HG03039 (cell line): ENCODE measurements at regions not wholly inside any gene's neighbourhood (a gene's known extent, or its start where the extent isn't known, plus 50 kb on each side); places are given as distances from the start of the nearest gene placed in this dataset.

ENCODE experiments used
- ATAC-seq: cut with Tn5 transposase; IDR thresholded peaks from one replicate; pipeline ENCODE4 v1.9.1; 2021; ENCODE audit warnings: mild to moderate bottlenecking, moderate library complexity; ENCODE audit not compliant: unreplicated experiment

DNA sequence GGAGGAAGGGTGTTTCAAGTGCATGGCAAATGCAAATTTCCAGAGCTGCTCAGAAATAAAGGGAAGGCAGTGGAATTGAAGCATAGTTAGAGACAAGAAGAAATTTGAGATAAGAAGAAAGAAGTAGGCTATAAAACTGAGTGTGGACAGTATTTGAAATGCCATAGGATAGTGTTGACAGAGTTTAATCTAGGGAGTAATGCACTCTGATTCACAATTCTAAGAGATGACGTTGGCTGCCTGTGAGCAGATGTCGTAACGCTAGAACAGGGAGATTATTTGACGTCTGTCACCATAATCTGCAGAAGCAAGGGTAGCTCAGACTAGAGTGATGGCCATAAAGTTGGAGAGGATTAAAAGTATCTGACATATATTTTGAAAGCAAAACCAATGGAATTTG lies 389.9 kb upstream of the KIRREL3 start:
- ATAC-seq: no peak

DNA sequence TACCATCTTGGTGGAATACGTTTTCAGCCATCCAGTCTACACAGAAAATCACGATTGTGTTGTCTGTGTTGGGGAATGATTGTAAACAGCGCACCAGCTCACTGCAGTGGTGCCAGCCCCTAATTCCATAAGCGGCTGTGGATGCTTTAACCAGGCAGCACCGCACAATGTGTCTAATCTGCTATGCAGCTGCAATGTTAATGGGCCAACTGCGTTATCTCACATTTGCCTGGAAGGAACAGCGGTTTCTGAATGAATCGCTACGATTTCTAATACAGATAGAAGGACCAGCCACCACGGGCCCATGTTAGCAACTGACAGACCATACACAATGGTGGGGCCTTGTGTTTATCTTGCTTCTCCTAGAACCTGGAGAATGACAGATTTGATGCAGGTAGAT lies 384.5 kb upstream of the KIRREL3 start:
- ATAC-seq: no peak

DNA sequence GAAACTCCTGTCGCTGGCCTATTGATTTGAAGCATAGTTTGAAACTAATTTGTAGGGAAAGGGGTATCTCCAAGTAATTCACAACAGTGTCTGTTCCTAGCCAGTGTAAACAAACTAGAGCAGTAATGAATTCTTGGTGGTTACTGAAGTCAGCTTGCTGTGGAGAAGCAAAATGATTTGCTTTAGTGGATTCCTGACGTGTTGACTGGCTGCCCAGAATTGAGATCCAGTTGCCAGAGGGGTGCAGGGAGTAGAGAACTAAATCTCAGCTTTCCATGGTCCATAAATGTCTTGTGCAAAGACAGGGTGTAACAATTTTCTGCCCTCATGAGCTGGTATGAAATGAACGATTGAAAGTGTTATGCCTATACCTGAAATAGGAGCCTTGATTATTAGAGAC lies 382.5 kb upstream of the KIRREL3 start:
- no peak for ATAC-seq

DNA sequence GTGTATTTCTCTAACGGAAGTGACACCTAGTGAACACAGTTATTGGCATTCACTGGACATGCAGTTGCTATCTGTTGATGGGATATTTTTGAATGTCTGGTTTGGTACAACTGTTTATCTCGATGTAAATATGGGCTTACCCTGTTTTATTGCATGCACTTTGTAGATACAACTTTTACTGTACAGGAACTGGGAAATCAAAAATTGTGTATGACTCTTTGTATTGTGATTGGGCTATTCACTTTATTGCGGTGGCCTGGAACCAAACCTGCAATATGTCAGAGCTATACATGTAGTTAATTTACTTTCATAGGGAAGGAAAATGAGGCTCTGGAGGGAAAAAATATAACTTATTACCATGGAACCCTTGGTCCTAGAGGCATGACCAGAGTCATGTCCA lies 380.7 kb upstream of the KIRREL3 start:
- ATAC-seq: no peak

DNA sequence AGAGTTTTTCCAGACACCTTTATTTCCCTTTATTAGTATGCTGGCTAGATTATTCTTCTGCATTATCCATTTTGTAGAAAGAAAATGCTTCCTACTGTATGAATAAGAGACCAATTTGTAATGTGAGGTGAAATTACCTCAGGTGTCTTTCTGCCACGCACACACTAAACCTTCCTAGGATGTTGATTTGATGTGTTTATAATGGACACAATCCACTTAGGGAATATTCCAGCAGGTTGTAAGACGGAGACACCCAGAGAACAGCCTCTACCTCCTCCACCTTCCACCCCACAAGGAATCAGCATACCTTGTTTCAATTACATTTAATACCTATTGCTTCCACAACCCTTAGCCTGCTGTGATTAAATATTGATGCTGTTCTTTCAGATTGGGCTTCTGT lies 379.1 kb upstream of the KIRREL3 start:
- no peak for ATAC-seq

DNA sequence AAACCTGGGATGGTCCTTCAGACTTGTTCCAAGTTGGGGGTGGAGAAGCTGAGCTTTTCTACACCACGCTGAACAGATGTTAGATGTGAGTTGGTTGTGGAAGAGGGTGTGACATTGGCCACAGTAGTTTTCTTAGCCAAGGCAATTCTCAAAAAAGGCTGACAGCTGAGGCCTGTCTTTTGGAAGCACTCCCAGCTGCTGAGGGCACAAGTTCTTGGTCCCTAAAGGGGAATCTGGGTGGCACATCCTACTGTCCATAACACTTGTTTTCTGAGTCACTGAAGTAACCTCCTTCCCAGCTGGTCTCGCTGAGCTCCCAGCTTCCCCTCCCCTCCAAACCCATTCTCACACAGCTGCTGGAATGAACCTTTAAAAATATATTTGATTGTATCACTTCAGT lies 375.7 kb upstream of the KIRREL3 start:
- no peak for ATAC-seq

DNA sequence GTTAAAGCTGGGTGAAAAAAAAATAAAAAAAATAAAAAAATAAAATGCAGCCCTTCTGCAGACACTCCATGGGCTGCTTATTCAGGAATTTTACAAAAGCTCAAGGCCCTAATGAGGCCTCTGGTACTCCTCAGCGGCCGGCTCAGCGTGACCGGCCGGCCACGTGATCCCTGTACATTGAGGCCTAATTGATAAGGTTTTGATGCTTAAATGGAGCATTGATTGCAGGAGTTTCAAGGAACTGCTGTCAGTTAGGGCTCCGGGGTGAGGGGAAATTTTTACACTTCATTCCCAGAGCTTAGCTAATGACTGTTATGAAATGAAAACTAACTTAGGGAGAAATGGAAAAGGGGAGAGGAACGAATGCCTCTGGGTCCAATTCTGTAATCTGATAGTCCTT lies 368.8 kb upstream of the KIRREL3 start:
- ATAC-seq: no peak

DNA sequence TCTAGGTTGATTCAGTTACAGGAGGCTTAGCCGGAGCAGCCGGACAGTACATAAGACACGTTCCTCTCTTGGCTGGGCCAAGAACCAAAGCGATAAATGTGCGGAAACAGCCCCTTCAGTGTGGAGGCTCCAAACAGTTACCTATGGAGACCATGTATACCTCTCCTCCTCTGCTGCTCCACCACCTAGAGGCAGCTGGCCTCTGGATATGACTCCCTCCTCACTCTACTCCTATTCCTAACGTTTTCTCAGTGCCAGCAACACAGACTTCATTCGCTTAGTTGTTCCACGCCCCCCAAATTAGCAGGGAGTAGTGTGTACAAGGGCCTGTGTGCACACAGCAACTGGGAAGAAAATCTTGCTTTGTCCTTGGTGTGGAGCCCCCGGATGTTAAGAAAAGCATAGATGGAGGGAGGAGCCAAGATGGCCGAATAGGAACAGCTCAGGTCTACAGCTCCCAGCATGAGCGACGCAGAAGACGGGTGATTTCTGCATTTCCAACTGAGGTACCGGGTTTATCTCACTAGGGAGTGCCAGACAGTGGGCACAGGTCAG lies 362.3 kb upstream of the KIRREL3 start:
- ATAC-seq: no peak

DNA sequence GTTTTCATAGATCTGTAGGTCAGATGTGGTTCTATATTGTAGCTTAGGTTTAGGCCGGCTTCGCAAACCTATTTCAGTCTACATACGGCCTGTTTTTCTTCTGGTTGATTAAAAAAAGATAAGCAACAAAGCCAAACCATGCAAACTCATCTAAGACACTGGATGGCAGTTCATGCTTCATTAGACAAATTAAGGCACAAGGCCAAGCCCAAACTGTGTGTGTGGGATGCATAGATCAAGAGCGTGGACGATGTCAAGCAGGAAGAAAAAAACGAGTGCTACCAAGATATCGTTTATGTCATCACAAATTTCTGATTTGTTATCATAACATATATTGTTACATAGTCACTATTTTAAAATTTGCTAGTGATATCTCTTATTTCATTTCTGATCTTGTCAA lies 357.6 kb upstream of the KIRREL3 start:
- no peak for ATAC-seq

DNA sequence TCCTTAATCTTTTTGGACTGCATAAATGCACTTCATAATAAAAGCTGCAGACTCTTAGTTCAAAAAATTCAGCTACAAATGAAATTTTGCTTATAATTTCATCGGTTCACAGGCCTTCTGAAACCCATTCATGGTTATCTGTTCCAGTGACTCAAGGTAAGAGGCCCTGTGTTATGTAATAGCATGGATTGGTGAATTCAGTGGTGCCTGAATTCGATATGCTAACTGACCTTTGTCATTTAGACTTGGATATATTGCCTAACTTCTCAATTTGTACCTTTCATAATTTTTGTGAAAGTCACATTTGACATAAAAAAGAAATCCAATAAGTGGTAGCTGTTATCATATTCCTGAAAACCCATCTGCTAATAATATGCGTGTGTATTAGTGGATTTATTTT lies 349.9 kb upstream of the KIRREL3 start:
- no peak for ATAC-seq

DNA sequence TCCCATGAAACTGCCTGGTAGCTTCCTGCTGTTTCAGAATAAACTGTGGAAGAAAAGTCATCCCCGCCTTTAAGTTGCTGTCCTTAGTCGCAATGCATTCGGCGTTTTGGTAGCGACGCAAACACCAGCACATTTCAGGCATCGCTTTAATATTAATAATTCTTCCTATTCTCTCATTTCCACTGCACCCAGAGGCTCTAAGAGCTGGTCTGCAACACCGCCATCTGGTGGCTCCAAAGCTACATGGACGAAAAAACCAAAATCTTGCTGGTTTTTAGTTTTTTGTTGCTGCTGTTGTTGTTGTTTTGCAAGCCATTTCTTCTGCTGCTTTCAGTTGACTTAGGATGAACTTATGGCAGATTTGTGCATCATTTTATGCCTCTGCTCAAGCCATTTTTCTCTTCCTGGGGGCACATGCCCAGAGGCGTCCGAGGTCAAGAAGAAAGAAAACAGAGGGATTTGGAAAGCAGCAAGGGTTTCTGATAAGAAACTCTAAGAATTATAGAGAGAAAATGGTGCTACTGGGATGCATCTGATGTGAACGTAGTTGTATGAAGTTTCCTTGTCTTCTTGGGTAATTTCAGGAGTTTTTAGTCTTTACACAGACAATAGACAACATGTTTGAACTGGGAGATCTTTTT lies 345.4 kb upstream of the KIRREL3 start:
- no peak for ATAC-seq

DNA sequence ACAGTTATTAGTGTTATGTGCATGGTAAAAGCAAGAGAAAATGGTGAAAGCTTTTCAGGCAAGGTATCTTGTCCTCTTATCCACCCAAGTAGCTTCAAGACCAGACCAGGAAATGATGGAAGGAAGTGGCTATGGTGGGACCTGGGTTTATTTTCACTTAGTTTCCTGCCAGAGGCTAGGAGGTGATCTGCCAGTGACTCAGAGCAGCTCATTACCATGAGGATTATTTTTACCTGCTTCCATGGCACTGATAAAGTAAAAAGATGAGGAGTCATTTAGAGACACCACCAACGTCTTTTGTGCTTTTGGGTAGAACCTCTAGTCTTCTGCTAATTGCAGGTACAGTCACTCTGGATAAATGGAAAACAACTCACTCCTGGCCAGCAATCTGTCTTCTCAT lies 339.9 kb upstream of the KIRREL3 start:
- ATAC-seq: no peak

DNA sequence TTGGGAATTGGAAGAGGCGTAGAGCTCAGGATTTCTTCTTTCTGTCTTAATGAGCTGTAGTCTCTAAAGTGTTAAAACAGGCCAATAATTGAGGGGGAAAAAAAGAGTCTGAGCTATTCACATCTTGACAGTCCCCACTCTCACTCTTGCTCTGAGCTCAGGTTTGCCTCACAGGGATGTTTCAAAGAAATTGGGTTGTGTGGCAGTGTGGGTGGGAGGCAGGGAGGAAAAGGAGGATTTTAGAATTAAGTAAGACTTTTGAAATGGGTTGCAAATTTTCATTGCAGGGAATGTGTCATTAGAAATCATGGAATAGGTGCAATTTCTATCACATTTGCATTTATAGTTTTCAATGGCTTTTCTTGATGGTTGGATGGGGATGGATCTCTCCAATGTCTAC lies 338.8 kb upstream of the KIRREL3 start:
- ATAC-seq: no peak

DNA sequence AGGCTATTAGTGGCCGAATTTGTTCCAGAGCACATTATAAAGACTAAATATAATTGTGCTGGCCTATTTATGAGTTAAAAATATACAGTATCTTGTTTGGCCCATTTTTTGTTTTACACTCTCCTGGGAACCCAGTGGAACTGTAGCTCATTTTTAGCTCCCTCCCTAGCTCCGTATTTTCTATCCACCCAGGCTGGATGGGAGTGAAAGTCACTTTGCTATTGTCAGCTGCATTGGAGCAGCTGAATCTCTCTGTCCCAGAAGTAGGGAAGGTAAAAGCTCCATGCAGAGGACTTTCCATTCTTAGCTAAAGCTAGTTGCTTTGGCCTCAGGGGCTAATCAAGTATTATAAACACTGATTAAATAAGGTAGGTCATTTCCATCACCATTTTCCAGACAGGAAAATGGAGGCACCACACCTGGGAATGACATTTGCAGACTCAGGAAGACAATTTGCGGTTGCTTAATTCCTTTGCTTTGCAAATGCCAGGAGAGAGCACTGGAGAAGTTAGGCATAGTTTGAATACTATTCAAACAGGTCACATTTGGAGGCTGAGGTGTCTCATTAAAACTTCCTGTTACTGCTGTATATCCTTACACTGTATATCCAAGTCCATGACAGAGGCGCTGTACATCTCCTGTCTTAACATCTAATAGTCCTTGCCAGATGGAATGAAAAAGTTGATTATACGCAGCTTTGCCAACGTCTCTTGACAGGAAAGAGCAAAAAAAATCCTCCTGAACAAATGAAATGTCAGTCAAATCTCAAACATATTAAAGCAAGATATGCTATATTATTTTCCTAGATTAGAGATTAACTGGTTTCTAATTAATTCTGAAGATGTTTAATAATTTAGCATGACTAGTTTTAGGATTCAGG lies 338.1 kb upstream of the KIRREL3 start:
- no peak for ATAC-seq

DNA sequence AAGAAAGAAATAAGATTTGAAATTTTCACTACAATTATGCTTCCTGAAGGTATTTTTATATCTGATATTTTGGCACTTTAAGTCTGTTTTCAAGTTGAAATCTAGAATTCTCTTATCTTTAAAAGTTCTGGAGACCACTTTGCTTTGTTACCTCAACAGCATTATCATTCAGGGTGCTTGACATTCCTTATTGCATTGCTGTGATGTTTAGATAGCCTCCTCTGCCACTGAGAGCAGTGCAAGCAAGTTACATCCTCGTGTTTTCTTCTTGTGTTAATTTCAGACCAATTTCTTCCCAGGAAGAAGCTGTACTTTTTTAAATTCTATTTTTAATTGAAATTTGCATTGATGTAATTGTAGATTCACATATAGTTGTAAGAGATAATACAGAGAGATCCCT lies 333.9 kb upstream of the KIRREL3 start:
- ATAC-seq: no peak

DNA sequence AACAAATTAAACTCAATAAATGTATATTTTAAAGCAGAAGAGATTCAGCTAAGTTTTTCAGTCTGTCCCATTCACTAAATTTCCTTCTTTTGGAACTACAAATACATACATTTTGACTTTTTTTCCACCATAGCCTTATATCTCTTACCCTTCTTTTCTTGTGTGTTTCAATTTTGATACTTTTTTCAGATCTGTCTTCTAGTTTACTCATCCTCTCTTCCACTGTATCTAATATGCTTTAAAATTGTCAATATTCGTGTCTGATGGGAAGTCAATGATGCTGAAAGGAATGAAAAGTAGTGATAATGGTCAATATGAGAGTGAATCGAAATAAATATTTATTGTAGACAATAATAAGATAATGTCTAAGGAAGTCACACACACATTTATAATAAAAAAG lies 332.3 kb upstream of the KIRREL3 start:
- no peak for ATAC-seq

DNA sequence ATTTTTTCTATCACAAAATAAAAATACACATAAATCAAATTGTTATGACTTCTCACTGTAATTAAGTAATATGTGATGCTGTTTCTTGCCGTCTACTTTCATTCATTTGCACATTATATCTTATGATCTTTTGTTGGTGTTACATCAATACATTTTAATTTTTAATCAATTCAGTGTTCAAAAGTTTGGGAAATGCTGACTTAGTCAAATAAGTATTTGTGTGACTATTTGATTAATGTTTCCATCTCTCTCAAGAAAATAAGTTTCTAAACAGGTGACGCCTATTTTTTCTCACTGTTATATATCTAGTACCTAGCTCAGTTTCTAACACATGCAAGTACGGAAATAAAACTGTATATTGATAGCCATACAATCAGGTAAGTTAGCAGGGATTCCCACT lies 329.5 kb upstream of the KIRREL3 start:
- no peak for ATAC-seq

DNA sequence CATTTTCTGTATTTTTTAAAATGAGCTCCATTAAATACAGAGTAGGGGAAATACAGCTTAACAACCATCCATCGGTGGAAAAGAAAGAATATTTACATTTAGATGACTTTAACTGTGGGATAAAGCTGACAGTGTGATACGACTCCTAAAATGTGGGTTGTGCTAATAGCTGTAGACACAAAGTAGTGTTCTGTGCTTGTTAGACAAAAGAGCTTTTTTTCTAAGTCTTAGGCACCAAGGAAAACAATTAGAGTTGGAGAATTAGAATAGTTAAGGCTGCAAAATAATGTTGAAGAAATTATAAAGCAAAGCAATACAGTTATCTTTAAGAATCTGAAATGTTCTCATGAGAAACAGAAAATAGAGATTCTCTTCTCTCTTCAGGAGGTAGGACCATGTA lies 307.7 kb upstream of the KIRREL3 start:
- ATAC-seq: no peak

DNA sequence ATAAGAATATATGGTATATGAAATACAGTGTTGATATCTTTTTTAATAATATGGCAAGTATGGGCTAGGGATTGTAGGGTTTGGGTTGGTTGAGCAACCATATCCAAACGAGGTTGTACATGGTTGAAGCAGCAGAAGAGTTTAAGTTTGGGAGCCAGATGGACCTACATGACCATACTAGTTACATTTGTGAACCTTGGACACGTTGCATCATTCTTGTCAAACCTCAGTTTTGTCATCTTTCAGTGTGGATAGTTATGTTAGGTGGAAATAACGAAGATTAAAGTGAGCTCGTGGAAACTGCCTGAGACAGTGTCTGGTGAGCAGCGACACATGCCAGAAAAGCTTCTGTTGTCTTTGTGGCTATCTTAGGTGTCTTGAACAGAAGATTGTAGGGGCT lies 307.1 kb upstream of the KIRREL3 start:
- ATAC-seq: no peak

DNA sequence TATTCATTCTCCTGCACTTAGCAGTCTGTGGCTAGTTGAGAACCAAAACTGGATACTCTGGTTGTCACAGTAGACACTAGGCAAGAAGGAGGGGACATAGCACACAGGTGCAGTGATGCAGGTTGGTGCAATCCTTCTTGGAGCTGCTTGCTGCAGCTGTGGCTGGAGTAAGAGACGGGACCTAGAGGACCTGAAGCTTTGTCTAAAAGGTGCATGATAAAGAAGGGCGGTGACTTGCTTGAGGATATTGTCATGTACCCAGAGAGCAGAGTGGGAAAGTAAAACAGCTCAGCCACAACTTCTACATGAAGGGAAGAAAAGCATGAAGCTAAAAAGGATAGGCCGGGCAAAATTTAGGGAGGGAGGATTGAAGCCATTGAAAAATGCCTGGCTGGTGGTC lies 304.1 kb upstream of the KIRREL3 start:
- ATAC-seq: no peak

DNA sequence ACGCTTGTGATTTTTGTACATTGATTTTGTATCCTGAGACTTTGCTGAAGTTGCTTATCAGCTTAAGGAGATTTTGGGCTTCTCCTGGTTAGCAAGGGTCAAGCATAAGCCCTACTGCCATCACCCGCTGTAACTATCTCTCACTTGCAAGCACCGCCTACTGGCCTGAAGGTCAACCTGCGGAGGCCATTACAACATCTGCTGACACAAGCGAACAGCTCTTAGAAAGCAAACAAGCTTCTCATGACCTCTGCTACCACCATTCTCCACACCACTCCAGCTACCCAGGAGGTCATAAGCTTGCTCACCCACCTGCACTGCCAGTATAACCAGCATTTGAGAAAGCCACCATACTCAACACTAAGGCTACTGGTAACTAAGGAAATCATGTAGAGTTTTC lies 288.4 kb upstream of the KIRREL3 start:
- ATAC-seq: no peak

DNA sequence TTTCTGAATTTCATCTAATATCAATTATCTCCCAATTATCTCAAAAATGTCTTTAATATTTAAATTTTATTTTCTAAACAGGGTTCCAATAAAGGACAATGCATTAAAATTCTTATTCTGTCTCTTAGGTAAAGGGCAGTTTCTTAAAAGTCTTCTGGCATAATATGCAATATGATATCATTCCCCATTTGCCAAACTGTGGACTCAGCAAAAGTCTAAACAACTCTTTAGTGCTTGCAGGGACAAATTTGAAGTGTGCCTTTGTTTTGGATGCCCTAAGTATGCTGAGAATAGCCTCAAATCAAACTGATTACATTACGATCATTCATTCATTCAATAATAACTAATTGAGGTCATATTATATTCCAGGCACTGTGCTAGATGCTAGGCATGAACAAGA lies 281.0 kb upstream of the KIRREL3 start:
- ATAC-seq: no peak
